ENCODE measurements at regions not wholly inside any gene's neighbourhood (a gene's known extent, or its start where the extent isn't known, plus 50 kb on each side); places are given as distances from the start of the nearest gene placed in this dataset.

DNA sequence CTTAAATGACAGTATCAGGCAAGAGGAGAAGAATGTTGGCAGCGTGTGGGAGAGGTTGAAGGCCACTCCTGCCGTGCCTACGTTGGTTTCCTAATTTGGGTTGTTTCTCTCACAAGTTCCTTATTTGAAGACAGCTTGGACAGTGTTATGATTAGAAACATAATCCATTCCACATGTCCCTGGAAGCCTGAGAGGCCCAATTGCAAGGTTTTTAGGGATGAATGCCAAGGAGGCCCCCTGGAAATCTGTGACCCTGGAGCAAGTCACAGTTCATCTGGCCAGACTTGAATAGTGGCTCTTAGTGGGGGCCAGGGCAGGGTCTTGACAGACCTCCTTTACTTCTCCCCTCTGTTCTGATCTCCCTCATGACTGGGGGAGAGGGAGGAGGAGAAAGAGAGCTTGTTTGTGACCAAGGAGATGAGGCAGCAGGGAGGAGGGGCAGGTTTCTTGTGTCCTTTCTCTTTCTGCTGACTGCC, 584.4 kb upstream of the TBL1XR1 start:
- no peaks in the 10 kb centered on the region for H3K36me3 Mint-ChIP-seq
- no peaks in the 10 kb centered on the region for H3K27me3 Mint-ChIP-seq (ENCODE audit: low read depth)
- no peak overlapping the region for H3K27ac Mint-ChIP-seq
- TF ChIP-seq GRHL2 (CRISPR knock-in tag; IDR thresholded peaks at IDR 0.05; ENCODE audit: insufficient replicate concordance, severe bottlenecking) (no peak), ELF4 (CRISPR knock-in tag; IDR thresholded peaks at IDR 0.05; ENCODE audit: low read depth) (no peak), FOXP1 (CRISPR knock-in tag; IDR thresholded peaks at IDR 0.05; ENCODE audit: borderline replicate concordance) (no peak), NFE2L1 (CRISPR knock-in tag; IDR thresholded peaks at IDR 0.05) (no peak), SOX15 (CRISPR knock-in tag; IDR thresholded peaks at IDR 0.05) (no peak), SMAD4 (CRISPR knock-in tag; IDR thresholded peaks at IDR 0.05) (no peak), KAT7 (CRISPR knock-in tag; IDR thresholded peaks at IDR 0.05; ENCODE audit: borderline replicate concordance) (no peak), SMAD3 (CRISPR knock-in tag; IDR thresholded peaks at IDR 0.05; ENCODE audit: borderline replicate concordance) (no peak)
- TF ChIP-seq, protein P1, sequence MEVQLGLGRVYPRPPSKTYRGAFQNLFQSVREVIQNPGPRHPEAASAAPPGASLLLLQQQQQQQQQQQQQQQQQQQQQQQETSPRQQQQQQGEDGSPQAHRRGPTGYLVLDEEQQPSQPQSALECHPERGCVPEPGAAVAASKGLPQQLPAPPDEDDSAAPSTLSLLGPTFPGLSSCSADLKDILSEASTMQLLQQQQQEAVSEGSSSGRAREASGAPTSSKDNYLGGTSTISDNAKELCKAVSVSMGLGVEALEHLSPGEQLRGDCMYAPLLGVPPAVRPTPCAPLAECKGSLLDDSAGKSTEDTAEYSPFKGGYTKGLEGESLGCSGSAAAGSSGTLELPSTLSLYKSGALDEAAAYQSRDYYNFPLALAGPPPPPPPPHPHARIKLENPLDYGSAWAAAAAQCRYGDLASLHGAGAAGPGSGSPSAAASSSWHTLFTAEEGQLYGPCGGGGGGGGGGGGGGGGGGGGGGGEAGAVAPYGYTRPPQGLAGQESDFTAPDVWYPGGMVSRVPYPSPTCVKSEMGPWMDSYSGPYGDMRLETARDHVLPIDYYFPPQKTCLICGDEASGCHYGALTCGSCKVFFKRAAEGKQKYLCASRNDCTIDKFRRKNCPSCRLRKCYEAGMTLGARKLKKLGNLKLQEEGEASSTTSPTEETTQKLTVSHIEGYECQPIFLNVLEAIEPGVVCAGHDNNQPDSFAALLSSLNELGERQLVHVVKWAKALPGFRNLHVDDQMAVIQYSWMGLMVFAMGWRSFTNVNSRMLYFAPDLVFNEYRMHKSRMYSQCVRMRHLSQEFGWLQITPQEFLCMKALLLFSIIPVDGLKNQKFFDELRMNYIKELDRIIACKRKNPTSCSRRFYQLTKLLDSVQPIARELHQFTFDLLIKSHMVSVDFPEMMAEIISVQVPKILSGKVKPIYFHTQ (CRISPR knock-in tag; IDR thresholded peaks at IDR 0.05) = no peak
- no peak overlapping the region for H3K4me3 Mint-ChIP-seq
- peaks cover 9% of the 10 kb centered on the region for H3K4me1 Mint-ChIP-seq
- ChIA-PET POLR2A (no interaction called here), CTCF (no interaction called here)
- DNase-seq (ENCODE audit: low spot score) = no peak
- H3K9me3 Mint-ChIP-seq = no peaks in the 10 kb centered on the region
- no peak for ATAC-seq

DNA sequence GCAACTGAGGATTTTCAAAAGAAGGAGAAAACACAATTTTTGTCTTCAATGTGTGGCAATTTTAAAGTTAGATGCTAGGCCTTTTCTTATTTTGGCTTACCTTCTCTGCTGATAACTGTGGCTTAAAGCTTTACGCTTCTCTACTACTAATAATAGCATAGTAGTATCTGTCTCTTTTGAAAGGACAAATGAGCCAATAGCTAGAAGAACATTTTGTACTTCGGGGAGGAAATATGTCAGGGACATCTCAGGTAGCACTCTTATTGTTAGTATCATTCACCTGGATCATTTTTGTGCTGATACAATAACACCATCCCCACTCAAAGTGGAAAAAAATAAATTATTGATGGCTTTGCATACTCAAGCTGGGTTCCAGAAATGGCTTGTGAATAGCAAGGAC, 586.1 kb upstream of the TBL1XR1 start:
- H3K4me1 Mint-ChIP-seq = peaks cover 9% of the 10 kb centered on the region
- no peak overlapping the region for H3K4me3 Mint-ChIP-seq
- H3K27me3 Mint-ChIP-seq (ENCODE audit: low read depth) = no peaks in the 10 kb centered on the region
- no peak overlapping the region for H3K27ac Mint-ChIP-seq
- TF ChIP-seq NFYB (CRISPR knock-in tag; conservative IDR thresholded peaks at IDR 0.05; ENCODE audit: low read depth) (no peak), TP53 (CRISPR knock-in tag; IDR thresholded peaks at IDR 0.05) (no peak), CBFB (CRISPR knock-in tag; IDR thresholded peaks at IDR 0.05; ENCODE audit: low read depth) (no peak), SOX15 (CRISPR knock-in tag; IDR thresholded peaks at IDR 0.05) (no peak), CREM (CRISPR knock-in tag; IDR thresholded peaks at IDR 0.05) (no peak), ZNF416 (CRISPR knock-in tag; IDR thresholded peaks at IDR 0.05) (no peak), SMAD4 (CRISPR knock-in tag; IDR thresholded peaks at IDR 0.05) (no peak), SMAD3 (CRISPR knock-in tag; IDR thresholded peaks at IDR 0.05; ENCODE audit: borderline replicate concordance) (no peak), ZNF138 (CRISPR knock-in tag; conservative IDR thresholded peaks at IDR 0.05) (no peak)
- TF ChIP-seq, protein P2, sequence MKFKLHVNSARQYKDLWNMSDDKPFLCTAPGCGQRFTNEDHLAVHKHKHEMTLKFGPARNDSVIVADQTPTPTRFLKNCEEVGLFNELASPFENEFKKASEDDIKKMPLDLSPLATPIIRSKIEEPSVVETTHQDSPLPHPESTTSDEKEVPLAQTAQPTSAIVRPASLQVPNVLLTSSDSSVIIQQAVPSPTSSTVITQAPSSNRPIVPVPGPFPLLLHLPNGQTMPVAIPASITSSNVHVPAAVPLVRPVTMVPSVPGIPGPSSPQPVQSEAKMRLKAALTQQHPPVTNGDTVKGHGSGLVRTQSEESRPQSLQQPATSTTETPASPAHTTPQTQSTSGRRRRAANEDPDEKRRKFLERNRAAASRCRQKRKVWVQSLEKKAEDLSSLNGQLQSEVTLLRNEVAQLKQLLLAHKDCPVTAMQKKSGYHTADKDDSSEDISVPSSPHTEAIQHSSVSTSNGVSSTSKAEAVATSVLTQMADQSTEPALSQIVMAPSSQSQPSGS (CRISPR knock-in tag; IDR thresholded peaks at IDR 0.05; ENCODE audit: borderline replicate concordance, low read depth) = no peak
- TF ChIP-seq, protein P3, sequence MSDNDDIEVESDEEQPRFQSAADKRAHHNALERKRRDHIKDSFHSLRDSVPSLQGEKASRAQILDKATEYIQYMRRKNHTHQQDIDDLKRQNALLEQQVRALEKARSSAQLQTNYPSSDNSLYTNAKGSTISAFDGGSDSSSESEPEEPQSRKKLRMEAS (CRISPR knock-in tag; IDR thresholded peaks at IDR 0.05) = no peak
- TF ChIP-seq, protein P4, sequence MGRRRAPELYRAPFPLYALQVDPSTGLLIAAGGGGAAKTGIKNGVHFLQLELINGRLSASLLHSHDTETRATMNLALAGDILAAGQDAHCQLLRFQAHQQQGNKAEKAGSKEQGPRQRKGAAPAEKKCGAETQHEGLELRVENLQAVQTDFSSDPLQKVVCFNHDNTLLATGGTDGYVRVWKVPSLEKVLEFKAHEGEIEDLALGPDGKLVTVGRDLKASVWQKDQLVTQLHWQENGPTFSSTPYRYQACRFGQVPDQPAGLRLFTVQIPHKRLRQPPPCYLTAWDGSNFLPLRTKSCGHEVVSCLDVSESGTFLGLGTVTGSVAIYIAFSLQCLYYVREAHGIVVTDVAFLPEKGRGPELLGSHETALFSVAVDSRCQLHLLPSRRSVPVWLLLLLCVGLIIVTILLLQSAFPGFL (CRISPR knock-in tag; IDR thresholded peaks at IDR 0.05; ENCODE audit: borderline replicate concordance) = no peak
- TF ChIP-seq, protein P5, sequence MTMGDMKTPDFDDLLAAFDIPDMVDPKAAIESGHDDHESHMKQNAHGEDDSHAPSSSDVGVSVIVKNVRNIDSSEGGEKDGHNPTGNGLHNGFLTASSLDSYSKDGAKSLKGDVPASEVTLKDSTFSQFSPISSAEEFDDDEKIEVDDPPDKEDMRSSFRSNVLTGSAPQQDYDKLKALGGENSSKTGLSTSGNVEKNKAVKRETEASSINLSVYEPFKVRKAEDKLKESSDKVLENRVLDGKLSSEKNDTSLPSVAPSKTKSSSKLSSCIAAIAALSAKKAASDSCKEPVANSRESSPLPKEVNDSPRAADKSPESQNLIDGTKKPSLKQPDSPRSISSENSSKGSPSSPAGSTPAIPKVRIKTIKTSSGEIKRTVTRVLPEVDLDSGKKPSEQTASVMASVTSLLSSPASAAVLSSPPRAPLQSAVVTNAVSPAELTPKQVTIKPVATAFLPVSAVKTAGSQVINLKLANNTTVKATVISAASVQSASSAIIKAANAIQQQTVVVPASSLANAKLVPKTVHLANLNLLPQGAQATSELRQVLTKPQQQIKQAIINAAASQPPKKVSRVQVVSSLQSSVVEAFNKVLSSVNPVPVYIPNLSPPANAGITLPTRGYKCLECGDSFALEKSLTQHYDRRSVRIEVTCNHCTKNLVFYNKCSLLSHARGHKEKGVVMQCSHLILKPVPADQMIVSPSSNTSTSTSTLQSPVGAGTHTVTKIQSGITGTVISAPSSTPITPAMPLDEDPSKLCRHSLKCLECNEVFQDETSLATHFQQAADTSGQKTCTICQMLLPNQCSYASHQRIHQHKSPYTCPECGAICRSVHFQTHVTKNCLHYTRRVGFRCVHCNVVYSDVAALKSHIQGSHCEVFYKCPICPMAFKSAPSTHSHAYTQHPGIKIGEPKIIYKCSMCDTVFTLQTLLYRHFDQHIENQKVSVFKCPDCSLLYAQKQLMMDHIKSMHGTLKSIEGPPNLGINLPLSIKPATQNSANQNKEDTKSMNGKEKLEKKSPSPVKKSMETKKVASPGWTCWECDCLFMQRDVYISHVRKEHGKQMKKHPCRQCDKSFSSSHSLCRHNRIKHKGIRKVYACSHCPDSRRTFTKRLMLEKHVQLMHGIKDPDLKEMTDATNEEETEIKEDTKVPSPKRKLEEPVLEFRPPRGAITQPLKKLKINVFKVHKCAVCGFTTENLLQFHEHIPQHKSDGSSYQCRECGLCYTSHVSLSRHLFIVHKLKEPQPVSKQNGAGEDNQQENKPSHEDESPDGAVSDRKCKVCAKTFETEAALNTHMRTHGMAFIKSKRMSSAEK (CRISPR knock-in tag; IDR thresholded peaks at IDR 0.05; ENCODE audit: borderline replicate concordance) = no peak
- TF ChIP-seq, protein P6, sequence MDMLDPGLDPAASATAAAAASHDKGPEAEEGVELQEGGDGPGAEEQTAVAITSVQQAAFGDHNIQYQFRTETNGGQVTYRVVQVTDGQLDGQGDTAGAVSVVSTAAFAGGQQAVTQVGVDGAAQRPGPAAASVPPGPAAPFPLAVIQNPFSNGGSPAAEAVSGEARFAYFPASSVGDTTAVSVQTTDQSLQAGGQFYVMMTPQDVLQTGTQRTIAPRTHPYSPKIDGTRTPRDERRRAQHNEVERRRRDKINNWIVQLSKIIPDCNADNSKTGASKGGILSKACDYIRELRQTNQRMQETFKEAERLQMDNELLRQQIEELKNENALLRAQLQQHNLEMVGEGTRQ (CRISPR knock-in tag; IDR thresholded peaks at IDR 0.05) = no peak
- TF ChIP-seq, protein P7, sequence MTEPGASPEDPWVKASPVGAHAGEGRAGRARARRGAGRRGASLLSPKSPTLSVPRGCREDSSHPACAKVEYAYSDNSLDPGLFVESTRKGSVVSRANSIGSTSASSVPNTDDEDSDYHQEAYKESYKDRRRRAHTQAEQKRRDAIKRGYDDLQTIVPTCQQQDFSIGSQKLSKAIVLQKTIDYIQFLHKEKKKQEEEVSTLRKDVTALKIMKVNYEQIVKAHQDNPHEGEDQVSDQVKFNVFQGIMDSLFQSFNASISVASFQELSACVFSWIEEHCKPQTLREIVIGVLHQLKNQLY (CRISPR knock-in tag; IDR thresholded peaks at IDR 0.05) = no peak
- H3K9me3 Mint-ChIP-seq = no peaks in the 10 kb centered on the region
- no peaks in the 10 kb centered on the region for H3K36me3 Mint-ChIP-seq
- no peak for DNase-seq (ENCODE audit: low spot score)
- ChIA-PET POLR2A (interaction anchor here (0.5 kb wide), 1 partner anchor 107 kb away, joined by 6 read pairs; no protein-coding TSS in a partner anchor), CTCF (no interaction called here)
- no peak for ATAC-seq
